ENCODE measurements at regions not wholly inside any gene's neighbourhood (a gene's known extent, or its start where the extent isn't known, plus 50 kb on each side); places are given as distances from the start of the nearest gene placed in this dataset.
"Not testable (repeated sequence)": the region's sequence is repeated elsewhere in the genome, so short reads cannot be mapped to it uniquely, and the experiment has no call there.

- DNase-seq (ENCODE audit: low spot score): no peak
Measured at GRCh38 chr5:4555725-4556285, 584.3 kb upstream of the ADAMTS16 start.

- DNase-seq (ENCODE audit: low spot score): no peak
Measured at GRCh38 chr5:4561403-4561802, 578.7 kb upstream of the ADAMTS16 start.

GRCh38 chr5:4563400-4563799 is 576.7 kb upstream of the ADAMTS16 start:
- peak; percentile 76 for DNase-seq (ENCODE audit: low spot score)

GRCh38 chr5:4570047-4570995 is 569.8 kb upstream of the ADAMTS16 start:
- peak; percentile 47 for DNase-seq (ENCODE audit: low spot score)

GRCh38 chr5:4571248-4571948 is 568.7 kb upstream of the ADAMTS16 start:
- no peak for DNase-seq (ENCODE audit: low spot score)

GRCh38 chr5:4572311-4573100 is 567.6 kb upstream of the ADAMTS16 start:
- DNase-seq (ENCODE audit: low spot score): peak; percentile 87

- DNase-seq (ENCODE audit: low spot score): no peak
Measured at GRCh38 chr5:4575608-4576007, 564.5 kb upstream of the ADAMTS16 start.

- DNase-seq (ENCODE audit: low spot score): peak; percentile 78
Measured at GRCh38 chr5:4576161-4576748, 563.9 kb upstream of the ADAMTS16 start.

- DNase-seq (ENCODE audit: low spot score): no peak
Measured at GRCh38 chr5:4576908-4577307, 563.2 kb upstream of the ADAMTS16 start.

GRCh38 chr5:4579679-4580078 is 560.5 kb upstream of the ADAMTS16 start:
- DNase-seq (ENCODE audit: low spot score): no peak

GRCh38 chr5:4580772-4581171 is 559.4 kb upstream of the ADAMTS16 start:
- DNase-seq (ENCODE audit: low spot score): no peak

GRCh38 chr5:4581289-4581688 is 558.8 kb upstream of the ADAMTS16 start:
- no peak for DNase-seq (ENCODE audit: low spot score)

GRCh38 chr5:4584982-4585381 is 555.1 kb upstream of the ADAMTS16 start:
- DNase-seq (ENCODE audit: low spot score): peak; percentile 66

- DNase-seq (ENCODE audit: low spot score): no peak
Measured at GRCh38 chr5:4613440-4613839, 526.7 kb upstream of the ADAMTS16 start.

GRCh38 chr5:4614088-4614487 is 526.0 kb upstream of the ADAMTS16 start:
- no peak for DNase-seq (ENCODE audit: low spot score)

- not testable (repeated sequence) for DNase-seq (ENCODE audit: low spot score)
Measured at GRCh38 chr5:4615369-4615768, 524.8 kb upstream of the ADAMTS16 start.

GRCh38 chr5:4625206-4625896 is 514.8 kb upstream of the ADAMTS16 start:
- no peak for DNase-seq (ENCODE audit: low spot score)

- DNase-seq (ENCODE audit: low spot score): no peak
Measured at GRCh38 chr5:4627131-4627530, 513.0 kb upstream of the ADAMTS16 start.

- no peak for DNase-seq (ENCODE audit: low spot score)
Measured at GRCh38 chr5:4627929-4628328, 512.2 kb upstream of the ADAMTS16 start.

- no peak for DNase-seq (ENCODE audit: low spot score)
Measured at GRCh38 chr5:4628645-4629385, 511.3 kb upstream of the ADAMTS16 start.

All from H4 (cell line).